Right ventricle myocardium superior (tissue), 1 donor: ENCODE measurements at regions not wholly inside any gene's neighbourhood (a gene's known extent, or its start where the extent isn't known, plus 50 kb on each side); places are given as distances from the start of the nearest gene placed in this dataset.

Experiments used
- ATAC-seq: fragments of 200-7000 bp; cut with Tn5 transposase; one replicate; pipeline ENCODE4 v1.9.1; 2020; ENCODE audit warnings: mild to moderate bottlenecking; ENCODE audit not compliant: poor library complexity
- DNase-seq: peaks from one replicate; pipeline ENCODE4 v3.0.0-alpha.2; 2020
- intact Hi-C: fragments of 100-400 bp; cut with DNase I; formaldehyde crosslinking; loops from one replicate; pipeline ENCODE4 v1.11.2; 2022
- donor health status: DM: no; HTN: yes; CAD: no; lungs with severe emphysema.

- DNase-seq (no peak), ATAC-seq (peak; percentile 19)
- intact Hi-C loops: no loop called here
Observed at GRCh38 chr9:79800578-79800977, 228.8 kb downstream of the TLE4 start.

- peak; percentile 42 for DNase-seq
- ATAC-seq: peak; percentile 97
- intact Hi-C loops: no loop called here
Observed at GRCh38 chr9:79799691-79800335, 228.0 kb downstream of the TLE4 start.

GRCh38 chr9:79798450-79798849 is 226.7 kb downstream of the TLE4 start:
- DNase-seq: no peak
- ATAC-seq: no peak
- intact Hi-C loops: no loop called here

GRCh38 chr9:79796411-79796810 is 224.6 kb downstream of the TLE4 start:
- ATAC-seq (no peak), DNase-seq (no peak)
- intact Hi-C loops: no loop called here

GRCh38 chr9:79788662-79789061 is 216.9 kb downstream of the TLE4 start:
- DNase-seq (no peak), ATAC-seq (no peak)
- intact Hi-C loops: no loop called here

GRCh38 chr9:79781263-79781662 is 209.5 kb downstream of the TLE4 start:
- no peak for ATAC-seq
- intact Hi-C loops: no loop called here

GRCh38 chr9:79780559-79780958 is 208.8 kb downstream of the TLE4 start:
- intact Hi-C loops: no loop called here
- ATAC-seq (no peak), DNase-seq (no peak)

More at GRCh38 chr9:79781263-79781662, 209.5 kb downstream of the TLE4 start:
- DNase-seq: no peak

GRCh38 chr9:79779901-79780300 is 208.1 kb downstream of the TLE4 start:
- ATAC-seq (no peak), DNase-seq (no peak)
- intact Hi-C loops: no loop called here

- ATAC-seq (no peak), DNase-seq (no peak)
- intact Hi-C loops: no loop called here
Observed at GRCh38 chr9:79778581-79778980, 206.8 kb downstream of the TLE4 start.

GRCh38 chr9:79776581-79776980 is 204.8 kb downstream of the TLE4 start:
- intact Hi-C loops: no loop called here
- ATAC-seq (no peak), DNase-seq (no peak)
